ENCODE measurements at regions not wholly inside any gene's neighbourhood (a gene's known extent, or its start where the extent isn't known, plus 50 kb on each side); places are given as distances from the start of the nearest gene placed in this dataset.
A peak's percentile ranks its signal among the peaks of the same experiment; 100 is the strongest.

GRCh38 chr13:110023729-110024644, 237.6 kb upstream of the IRS2 start:
- Histone ChIP-seq H3K4me3 (no peak overlapping the region), H3K27me3 (no peaks in the 10 kb centered on the region), H3K4me1 (peaks cover 0 to 5% (median 0%) of the 10 kb centered on the region in 3 donors), H3K9me3 (no peaks in the 10 kb centered on the region), H3K27ac (peak overlapping the region in 3 of 4 donors; percentile 72 to 86 (median 73)), H3K36me3 (no peaks in the 10 kb centered on the region)
- TF ChIP-seq POLR2A (IDR thresholded peaks at IDR 0.05): no peak
- 37 to 50% methylated on average over 12 to 14 of the region's 14 CpGs for WGBS, 2 donors
- DNase-seq: no peak
- intact Hi-C loops (cut with DNase I): no loop called here

- Histone ChIP-seq H3K9me3 (no peaks in the 10 kb centered on the region), H3K4me1 (no peaks in the 10 kb centered on the region), H3K27me3 (no peaks in the 10 kb centered on the region), H3K27ac (no peak overlapping the region), H3K4me3 (no peak overlapping the region), H3K36me3 (no peaks in the 10 kb centered on the region)
- TF ChIP-seq POLR2A (IDR thresholded peaks at IDR 0.05) (no peak), CTCF (IDR thresholded peaks at IDR 0.05) (no peak)
- no peak for DNase-seq
- WGBS, 2 donors: 79 to 86% methylated on average over 11 of the region's 11 CpGs
- intact Hi-C loops (cut with DNase I): no loop called here
These were observed 231.6 kb upstream of the IRS2 start for GRCh38 chr13:110018009-110018408.

GRCh38 chr13:110017379-110017778, 231.0 kb upstream of the IRS2 start:
- no peak for TF ChIP-seq CTCF (IDR thresholded peaks at IDR 0.05)
- no peak for TF ChIP-seq POLR2A (IDR thresholded peaks at IDR 0.05)
- no peak for DNase-seq
- intact Hi-C loops (cut with DNase I): no loop called here

DNA sequence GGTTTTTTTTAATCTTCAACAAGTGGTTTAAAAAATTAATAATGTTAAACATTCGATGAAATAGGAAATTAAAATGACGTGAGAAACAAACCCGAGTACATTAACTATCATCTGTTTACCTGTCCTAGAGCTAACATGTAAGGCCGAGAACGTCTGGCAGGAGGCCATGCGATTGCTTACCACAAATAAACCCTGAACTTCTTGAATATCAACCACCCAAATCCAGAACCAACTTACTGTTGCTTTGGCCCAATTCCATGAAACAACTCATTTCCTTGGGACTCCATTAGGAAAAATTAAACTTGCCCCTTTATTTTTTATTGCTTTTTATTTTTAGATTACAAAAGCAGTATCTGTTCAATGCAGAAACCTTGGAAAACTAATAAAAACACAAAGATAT, 228.9 kb upstream of the IRS2 start:
- WGBS, 2 donors: 56 to 59% methylated on average over 6 of the region's 6 CpGs
- Histone ChIP-seq H3K9me3 (no peaks in the 10 kb centered on the region), H3K27me3 (no peaks in the 10 kb centered on the region), H3K36me3 (no peaks in the 10 kb centered on the region), H3K4me3 (no peak overlapping the region), H3K27ac (no peak overlapping the region), H3K4me1 (no peaks in the 10 kb centered on the region)
- no peak for DNase-seq
- intact Hi-C loops (cut with DNase I): no loop called here
- TF ChIP-seq POLR2A (IDR thresholded peaks at IDR 0.05) (no peak), CTCF (IDR thresholded peaks at IDR 0.05) (no peak)

More at GRCh38 chr13:110017379-110017778, 231.0 kb upstream of the IRS2 start:
- no peaks in the 10 kb centered on the region for H3K27me3 ChIP-seq
- H3K36me3 ChIP-seq: no peaks in the 10 kb centered on the region
- H3K4me1 ChIP-seq: no peaks in the 10 kb centered on the region
- H3K9me3 ChIP-seq: no peaks in the 10 kb centered on the region
- WGBS, 2 donors: 64% methylated on average over 4 to 7 of the region's 7 CpGs
- no peak overlapping the region for H3K4me3 ChIP-seq
- H3K27ac ChIP-seq: no peak overlapping the region

- Histone ChIP-seq H3K9me3 (no peaks in the 10 kb centered on the region), H3K27me3 (no peaks in the 10 kb centered on the region), H3K4me1 (no peaks in the 10 kb centered on the region), H3K27ac (no peak overlapping the region), H3K36me3 (no peaks in the 10 kb centered on the region), H3K4me3 (no peak overlapping the region)
- TF ChIP-seq CTCF (IDR thresholded peaks at IDR 0.05) (no peak), POLR2A (IDR thresholded peaks at IDR 0.05) (no peak)
- 62 to 66% methylated on average over 4 of the region's 4 CpGs for WGBS, 2 donors
- DNase-seq: no peak
- intact Hi-C loops (cut with DNase I): no loop called here
These were observed 228.3 kb upstream of the IRS2 start for GRCh38 chr13:110014719-110015118.

Data from esophagus squamous epithelium (tissue), 5 donors.